Endodermal cell (in vitro differentiated cells): ENCODE measurements at regions not wholly inside any gene's neighbourhood (a gene's known extent, or its start where the extent isn't known, plus 50 kb on each side); places are given as distances from the start of the nearest gene placed in this dataset.

Experiments used
- DNase-seq: peaks from one replicate; pipeline ENCODE4 v3.0.0-alpha.2; 2017
- H3K27ac ChIP-seq: 2 replicates; pipeline ENCODE4 v1.5.1; 2013; ENCODE audit warnings: mild to moderate bottlenecking, low read depth, low read length, moderate library complexity
- H3K27me3 ChIP-seq: 2 replicates; pipeline ENCODE4 v1.6.1; 2013; ENCODE audit warnings: mild to moderate bottlenecking, low read length, moderate library complexity; ENCODE audit not compliant: insufficient read depth, control insufficient read depth, poor library complexity, severe bottlenecking
- H3K36me3 ChIP-seq: 2 replicates; pipeline ENCODE4 v1.7.0; 2013; ENCODE audit warnings: mild to moderate bottlenecking, low read length, moderate library complexity; ENCODE audit not compliant: control insufficient read depth, insufficient read depth
- H3K4me1 ChIP-seq: one replicate; pipeline ENCODE4 v1.7.0; 2013; ENCODE audit warnings: low read length; ENCODE audit not compliant: control insufficient read depth, insufficient read depth
- H3K4me3 ChIP-seq: 2 replicates; pipeline ENCODE4 v1.5.1; 2013; ENCODE audit warnings: mild to moderate bottlenecking, low read length, moderate library complexity
- H3K9ac ChIP-seq: 2 replicates; pipeline ENCODE4 v1.6.1; 2013; ENCODE audit warnings: mild to moderate bottlenecking, low read length, moderate library complexity; ENCODE audit not compliant: poor library complexity, severe bottlenecking; ENCODE audit errors: extremely low read depth
- H3K9me3 ChIP-seq: 2 replicates; pipeline ENCODE4 v1.6.1; 2013; ENCODE audit warnings: mild to moderate bottlenecking, low read length, moderate library complexity; ENCODE audit not compliant: control insufficient read depth
- H3K27ac Mint-ChIP-seq: 2 replicates; pipeline ENCODE4 v1.8.0; 2020; ENCODE audit warnings: mixed read lengths
- H3K27me3 Mint-ChIP-seq: 2 replicates; pipeline ENCODE4 v1.8.0; 2021; ENCODE audit warnings: mild to moderate bottlenecking, mixed read lengths; ENCODE audit not compliant: insufficient read depth
- H3K36me3 Mint-ChIP-seq: 2 replicates; pipeline ENCODE4 v1.8.0; 2020; ENCODE audit warnings: low read depth, mixed read lengths
- H3K4me1 Mint-ChIP-seq: 2 replicates; pipeline ENCODE4 v1.8.0; 2020; ENCODE audit warnings: mixed read lengths
- H3K4me3 Mint-ChIP-seq: 2 replicates; pipeline ENCODE4 v1.8.0; 2020; ENCODE audit warnings: mild to moderate bottlenecking, moderate library complexity, mixed read lengths
- H3K9me3 Mint-ChIP-seq: 2 replicates; pipeline ENCODE4 v1.8.0; 2020; ENCODE audit warnings: mild to moderate bottlenecking, mixed read lengths
- WGBS, 2 experiments: methylation state at CpG; one replicate each; pipeline versions ENCODE4 v1.1.5 to v1.1.7; 2013; ENCODE audit warnings: missing lambda C conversion rate in 2 of 2, mixed read lengths in 1 of 2; ENCODE audit not compliant: insufficient coverage in 1 of 2, insufficient read length in 1 of 2; 5-methylcytosine and 5-hydroxymethylcytosine counted together
- TF ChIP-seq, protein P1 (sequence below): fragments of 200-600 bp; sonication (generic); conservative IDR thresholded peaks from 2 replicates; pipeline ENCODE4 v1.5.0; 2021; ENCODE audit warnings: antibody characterized with exemption, mild to moderate bottlenecking

GRCh38 chr5:109986726-109987125 lies 297.0 kb downstream of the MAN2A1 start:
- Histone ChIP-seq H3K27me3 (no peaks in the 10 kb centered on the region), H3K9me3 (peaks cover 4% of the 10 kb centered on the region), H3K4me3 (no peak overlapping the region), H3K9ac (no peak overlapping the region), H3K36me3 (no peaks in the 10 kb centered on the region), H3K27ac (no peak overlapping the region), H3K4me1 (peaks cover 4% of the 10 kb centered on the region)
- no peak for DNase-seq
- H3K4me1 Mint-ChIP-seq = peaks cover 30% of the 10 kb centered on the region
- H3K27me3 Mint-ChIP-seq = no peaks in the 10 kb centered on the region
- peaks cover 4% of the 10 kb centered on the region for H3K9me3 Mint-ChIP-seq
- 100% methylated on average over 2 of the region's 2 CpGs for WGBS, 2 experiments
- H3K36me3 Mint-ChIP-seq = no peaks in the 10 kb centered on the region
- TF ChIP-seq, protein P1, sequence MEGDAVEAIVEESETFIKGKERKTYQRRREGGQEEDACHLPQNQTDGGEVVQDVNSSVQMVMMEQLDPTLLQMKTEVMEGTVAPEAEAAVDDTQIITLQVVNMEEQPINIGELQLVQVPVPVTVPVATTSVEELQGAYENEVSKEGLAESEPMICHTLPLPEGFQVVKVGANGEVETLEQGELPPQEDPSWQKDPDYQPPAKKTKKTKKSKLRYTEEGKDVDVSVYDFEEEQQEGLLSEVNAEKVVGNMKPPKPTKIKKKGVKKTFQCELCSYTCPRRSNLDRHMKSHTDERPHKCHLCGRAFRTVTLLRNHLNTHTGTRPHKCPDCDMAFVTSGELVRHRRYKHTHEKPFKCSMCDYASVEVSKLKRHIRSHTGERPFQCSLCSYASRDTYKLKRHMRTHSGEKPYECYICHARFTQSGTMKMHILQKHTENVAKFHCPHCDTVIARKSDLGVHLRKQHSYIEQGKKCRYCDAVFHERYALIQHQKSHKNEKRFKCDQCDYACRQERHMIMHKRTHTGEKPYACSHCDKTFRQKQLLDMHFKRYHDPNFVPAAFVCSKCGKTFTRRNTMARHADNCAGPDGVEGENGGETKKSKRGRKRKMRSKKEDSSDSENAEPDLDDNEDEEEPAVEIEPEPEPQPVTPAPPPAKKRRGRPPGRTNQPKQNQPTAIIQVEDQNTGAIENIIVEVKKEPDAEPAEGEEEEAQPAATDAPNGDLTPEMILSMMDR = no peak
- no peak overlapping the region for H3K27ac Mint-ChIP-seq
- no peak overlapping the region for H3K4me3 Mint-ChIP-seq

DNA sequence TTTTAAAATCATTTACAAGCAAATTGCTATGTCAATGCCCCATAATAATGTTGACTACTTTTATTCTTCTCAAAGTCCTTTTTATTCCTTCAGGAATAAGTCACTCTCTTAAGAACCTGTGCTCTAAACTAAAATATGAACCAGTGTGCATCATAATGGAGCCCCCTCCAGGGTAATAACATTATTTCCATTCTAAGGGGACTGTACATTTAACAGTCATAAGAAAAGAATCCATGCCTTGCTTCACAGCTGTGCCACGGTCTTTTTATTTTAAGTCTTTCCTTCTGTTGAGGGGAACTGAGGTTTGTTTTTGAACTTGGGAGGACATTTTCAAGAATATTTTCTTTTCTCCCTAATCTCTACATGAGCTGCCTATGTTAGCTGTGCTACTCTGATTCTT lies 297.6 kb downstream of the MAN2A1 start:
- Mint-ChIP-seq H3K27ac (no peak overlapping the region), H3K4me3 (no peak overlapping the region), H3K4me1 (peaks cover 34% of the 10 kb centered on the region), H3K27me3 (no peaks in the 10 kb centered on the region), H3K36me3 (no peaks in the 10 kb centered on the region), H3K9me3 (peaks cover 4% of the 10 kb centered on the region)
- no peak overlapping the region for H3K27ac ChIP-seq
- TF ChIP-seq, protein P1 = no peak
- H3K36me3 ChIP-seq = no peaks in the 10 kb centered on the region
- H3K9ac ChIP-seq = no peak overlapping the region
- H3K4me3 ChIP-seq = no peak overlapping the region
- H3K4me1 ChIP-seq = peaks cover 4% of the 10 kb centered on the region
- no peak for DNase-seq
- 0% methylated on average over 1 of the region's 1 CpG; no CpG with 5 or more reads in 1 of the 2 experiments for WGBS, 2 experiments
- H3K9me3 ChIP-seq = peaks cover 4% of the 10 kb centered on the region
- H3K27me3 ChIP-seq = no peaks in the 10 kb centered on the region

GRCh38 chr5:109987970-109988369 lies 298.2 kb downstream of the MAN2A1 start:
- H3K9ac ChIP-seq = no peak overlapping the region
- H3K4me3 ChIP-seq = no peak overlapping the region
- no peaks in the 10 kb centered on the region for H3K27me3 ChIP-seq
- peaks cover 4% of the 10 kb centered on the region for H3K9me3 ChIP-seq
- Mint-ChIP-seq H3K27me3 (no peaks in the 10 kb centered on the region), H3K9me3 (peaks cover 4% of the 10 kb centered on the region), H3K4me3 (no peak overlapping the region), H3K36me3 (no peaks in the 10 kb centered on the region), H3K4me1 (peaks cover 37% of the 10 kb centered on the region), H3K27ac (no peak overlapping the region)
- TF ChIP-seq, protein P1 = no peak
- peaks cover 4% of the 10 kb centered on the region for H3K4me1 ChIP-seq
- WGBS, 2 experiments = 77 to 80% methylated on average over 1 to 2 of the region's 2 CpGs
- H3K27ac ChIP-seq = no peak overlapping the region
- no peak for DNase-seq
- H3K36me3 ChIP-seq = no peaks in the 10 kb centered on the region
